ENCODE measurements at regions not wholly inside any gene's neighbourhood (a gene's known extent, or its start where the extent isn't known, plus 50 kb on each side); places are given as distances from the start of the nearest gene placed in this dataset.

- no peak for DNase-seq (ENCODE audit: low read depth in 3 of 3)
Measured at GRCh38 chr13:22497991-22498780, 682.6 kb upstream of the SGCG start.

DNA sequence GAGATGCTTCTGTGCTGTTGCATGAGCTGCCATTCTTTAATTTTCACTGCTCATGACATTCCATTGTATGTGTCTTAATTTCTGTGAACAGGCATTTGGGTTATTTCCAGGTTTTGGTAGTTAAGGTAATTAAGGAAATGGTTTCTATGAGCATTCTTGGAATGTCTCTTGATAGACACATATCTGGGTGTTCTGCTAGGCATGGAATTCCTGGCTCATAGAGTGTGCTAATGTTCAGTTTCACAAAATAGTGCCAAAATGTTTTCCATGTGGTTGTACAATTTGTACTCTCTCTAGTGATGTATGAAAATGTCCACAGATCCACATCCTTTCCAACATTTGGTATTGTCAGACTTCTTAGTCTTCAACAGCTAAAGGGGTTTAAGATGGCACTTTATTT is 680.9 kb upstream of the SGCG start:
- DNase-seq (ENCODE audit: low read depth in 3 of 3), result no peak

DNA sequence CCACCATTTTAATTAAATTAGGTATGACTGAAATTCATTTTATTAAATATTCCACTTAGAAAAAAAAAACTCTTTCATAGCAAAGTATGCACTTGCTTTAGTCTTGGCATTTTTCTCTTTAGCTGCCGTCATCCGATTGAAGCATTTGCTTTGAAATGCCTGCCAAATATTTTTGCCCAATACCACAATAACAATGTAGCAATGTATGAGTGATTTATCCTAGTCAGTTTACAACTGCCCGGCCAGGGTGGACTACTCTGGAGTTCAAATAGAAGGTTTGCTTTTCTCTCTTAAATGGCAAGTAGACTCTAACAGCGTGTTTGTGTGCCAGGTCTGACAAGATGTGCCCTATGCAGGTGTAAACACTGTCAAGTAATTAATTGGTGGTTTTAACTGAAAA is 675.3 kb upstream of the SGCG start:
- DNase-seq (ENCODE audit: low read depth in 3 of 3), result no peak

DNA sequence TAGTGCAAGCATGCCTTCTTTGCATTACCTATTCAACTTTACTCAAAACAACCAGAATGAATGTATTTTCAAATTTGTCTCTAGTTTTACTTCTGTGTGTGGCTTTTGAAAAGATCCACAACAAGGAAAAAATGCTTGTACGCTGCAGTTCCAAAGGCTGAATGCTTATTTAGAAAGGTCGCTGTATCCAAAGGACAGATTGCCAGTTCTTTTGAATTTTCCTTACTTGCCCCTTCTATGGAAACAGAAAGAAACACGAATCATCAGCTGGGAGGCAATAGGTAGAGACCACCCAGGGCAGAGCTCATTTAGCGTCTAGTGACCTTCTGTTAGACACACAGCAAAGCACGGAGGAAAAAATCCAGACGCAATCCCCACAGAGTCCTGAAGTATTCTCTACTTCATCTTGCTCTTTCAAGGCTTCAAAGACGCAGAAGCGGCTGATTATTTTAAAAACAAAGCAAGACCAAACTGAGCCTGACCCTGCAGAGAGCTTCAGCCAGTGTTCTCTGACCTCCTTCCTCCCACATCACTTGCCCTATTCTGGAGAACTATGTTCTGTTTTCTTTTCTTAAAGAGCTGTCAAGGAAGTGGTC is 674.6 kb upstream of the SGCG start:
- no peak for DNase-seq (ENCODE audit: low read depth in 3 of 3)

- no peak for DNase-seq (ENCODE audit: low read depth in 3 of 3)
Measured at GRCh38 chr13:22517544-22517943, 663.2 kb upstream of the SGCG start.

DNA sequence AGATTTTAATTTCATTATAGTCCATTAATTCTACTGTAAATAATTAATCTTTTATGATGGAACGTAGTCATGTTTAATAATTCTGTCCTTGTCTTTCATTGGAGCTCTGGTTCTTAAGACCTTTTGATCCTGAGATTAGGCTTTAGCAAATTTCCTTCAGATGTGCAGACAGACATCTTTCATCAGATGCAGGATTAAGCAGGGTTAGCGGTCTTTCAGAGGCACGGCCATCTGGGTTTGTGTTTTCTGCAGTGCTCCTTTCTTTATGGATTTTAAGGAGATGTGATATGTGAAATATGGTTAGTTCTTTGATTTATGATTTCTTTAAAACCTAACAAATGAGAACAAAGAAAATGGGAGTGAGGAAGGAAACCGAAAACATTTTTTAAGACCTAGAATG is 643.9 kb upstream of the SGCG start:
- DNase-seq (ENCODE audit: low read depth in 3 of 3), result no peak

- DNase-seq (ENCODE audit: low read depth in 3 of 3), result no peak
Measured at GRCh38 chr13:22538400-22538799, 642.4 kb upstream of the SGCG start.

DNA sequence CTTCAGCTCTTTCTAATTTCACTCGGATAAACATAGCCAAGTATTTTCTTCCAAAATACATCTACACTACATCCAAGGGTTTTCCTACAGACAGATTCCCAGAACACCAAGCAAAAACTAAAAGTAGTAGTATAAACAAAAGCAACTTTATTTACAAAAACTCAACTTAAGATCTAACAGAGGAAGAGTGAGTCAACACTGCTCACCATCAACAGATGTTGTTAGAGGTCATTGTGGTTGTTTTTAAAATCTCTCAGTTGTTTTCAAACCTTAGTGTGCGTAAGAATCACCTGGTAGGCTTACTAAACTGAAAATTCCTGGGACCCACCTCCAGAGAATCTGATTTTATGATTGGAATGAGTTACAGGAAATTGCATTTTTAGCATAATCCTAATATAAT is 631.7 kb upstream of the SGCG start:
- no peak for DNase-seq (ENCODE audit: low read depth in 3 of 3)

DNA sequence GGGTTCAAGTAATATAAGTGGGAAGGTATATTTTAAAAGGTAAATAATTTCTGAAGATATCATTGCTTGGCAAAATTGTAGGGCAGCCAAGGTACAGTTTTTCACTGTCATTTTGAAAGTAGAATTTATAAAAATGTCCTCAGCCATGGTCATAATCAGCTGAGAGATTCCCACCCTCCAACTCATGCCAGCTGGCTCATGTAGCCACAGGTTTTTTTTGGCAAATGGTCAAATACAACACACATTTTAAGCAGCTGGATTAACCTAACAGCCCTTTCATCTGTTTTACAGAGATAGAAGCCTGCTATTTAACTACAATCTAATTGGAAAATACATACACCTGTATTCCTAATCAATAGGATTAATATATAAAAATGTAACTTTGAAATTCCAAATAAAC is 619.2 kb upstream of the SGCG start:
- DNase-seq (ENCODE audit: low read depth in 3 of 3), result no peak

DNA sequence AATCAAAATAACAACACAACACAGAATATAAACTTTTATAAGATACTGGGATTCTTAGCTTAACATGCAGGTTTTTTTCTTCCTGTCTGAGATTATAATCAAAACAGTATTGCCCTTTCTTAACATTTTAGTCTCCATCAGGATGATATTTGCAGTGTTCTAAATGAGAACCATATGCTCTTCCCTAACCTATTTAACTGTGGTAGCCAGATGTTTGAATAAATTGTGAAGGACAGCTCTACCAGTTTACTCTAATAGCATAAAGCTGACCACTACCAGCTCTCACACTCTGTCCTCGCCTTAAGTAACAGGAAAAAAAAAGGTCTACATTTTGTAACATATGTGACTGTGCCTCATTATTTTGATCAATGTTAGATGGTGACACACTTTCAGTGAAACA is 618.7 kb upstream of the SGCG start:
- no peak for DNase-seq (ENCODE audit: low read depth in 3 of 3)

GRCh38 chr13:22563272-22563671 is 617.5 kb upstream of the SGCG start:
- no peak for DNase-seq (ENCODE audit: low read depth in 3 of 3)

- DNase-seq (ENCODE audit: low read depth in 3 of 3), result no peak
Measured at GRCh38 chr13:22569811-22570210, 611.0 kb upstream of the SGCG start.

- no peak for DNase-seq (ENCODE audit: low read depth in 3 of 3)
Measured at GRCh38 chr13:22589880-22590279, 590.9 kb upstream of the SGCG start.

DNA sequence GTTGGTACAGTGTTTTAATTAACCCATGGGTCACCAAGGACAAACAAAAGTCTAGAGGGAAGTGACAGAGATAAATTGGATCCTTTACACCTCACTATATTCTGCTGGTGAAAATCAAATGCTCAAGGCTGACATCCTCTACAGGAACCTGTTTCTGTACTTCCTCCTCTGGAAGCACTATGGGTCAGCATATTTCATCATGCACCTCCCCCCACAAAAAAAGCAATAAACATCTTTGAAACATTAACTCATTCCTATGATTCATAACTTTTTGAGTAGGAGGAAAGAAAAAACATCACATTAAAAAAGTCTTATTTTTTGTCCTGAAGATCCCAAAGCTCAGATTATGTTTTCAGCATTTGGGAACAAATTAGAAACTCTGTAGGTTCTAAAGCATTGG is 588.3 kb upstream of the SGCG start:
- DNase-seq (ENCODE audit: low read depth in 3 of 3), result no peak

DNA sequence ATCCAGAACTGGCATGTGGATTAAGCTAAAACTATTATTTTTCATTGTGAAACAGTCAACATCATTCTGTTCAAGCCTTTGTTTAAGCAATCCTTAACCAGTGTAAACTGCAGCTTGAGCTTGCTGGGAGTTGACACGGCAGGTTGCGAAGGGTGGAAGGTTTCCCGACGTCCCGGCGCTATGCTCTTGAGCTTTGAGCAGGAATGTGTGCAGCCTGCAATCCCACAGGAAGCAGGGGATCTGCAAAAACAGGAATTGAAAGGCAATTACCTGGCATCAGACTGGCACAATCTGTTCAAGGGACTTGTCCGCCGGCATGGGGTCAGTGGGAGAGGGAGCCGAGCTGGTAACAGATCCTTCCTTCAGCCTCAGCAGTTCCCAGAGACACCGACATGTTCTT is 586.7 kb upstream of the SGCG start:
- no peak for DNase-seq (ENCODE audit: low read depth in 3 of 3)

DNA sequence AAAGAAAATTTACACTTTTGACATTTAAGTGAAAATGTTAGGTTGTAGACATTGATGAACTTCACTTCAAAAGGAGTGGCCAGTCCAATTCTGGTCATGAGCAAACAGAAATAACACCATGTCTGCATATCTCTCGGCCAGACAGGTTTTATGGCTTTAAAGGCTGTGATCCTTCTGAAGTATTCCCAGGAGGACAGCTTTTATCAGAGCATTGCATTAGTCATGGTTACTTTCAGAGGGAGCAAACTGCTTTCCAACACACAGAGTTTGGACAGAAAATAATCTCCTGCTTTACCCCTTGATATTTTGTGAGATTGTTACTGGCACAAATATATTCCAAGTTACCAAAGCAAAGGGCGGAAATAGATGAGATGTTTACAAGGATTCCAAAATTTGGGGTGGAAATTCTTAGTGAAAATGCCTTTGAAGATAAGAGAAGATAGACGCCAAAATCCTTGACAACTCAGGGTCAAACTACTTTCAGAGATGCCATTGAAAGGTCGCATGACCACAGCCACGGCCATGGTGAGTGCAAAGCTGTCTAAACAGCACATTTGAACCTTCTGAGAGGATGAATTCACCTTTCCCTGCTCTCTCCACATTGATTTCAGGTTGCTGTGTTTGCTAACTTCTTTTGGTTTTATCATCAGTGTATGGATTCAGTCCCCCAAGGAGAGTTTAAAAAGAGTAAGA is 584.5 kb upstream of the SGCG start:
- DNase-seq (ENCODE audit: low read depth in 3 of 3), result no peak

DNA sequence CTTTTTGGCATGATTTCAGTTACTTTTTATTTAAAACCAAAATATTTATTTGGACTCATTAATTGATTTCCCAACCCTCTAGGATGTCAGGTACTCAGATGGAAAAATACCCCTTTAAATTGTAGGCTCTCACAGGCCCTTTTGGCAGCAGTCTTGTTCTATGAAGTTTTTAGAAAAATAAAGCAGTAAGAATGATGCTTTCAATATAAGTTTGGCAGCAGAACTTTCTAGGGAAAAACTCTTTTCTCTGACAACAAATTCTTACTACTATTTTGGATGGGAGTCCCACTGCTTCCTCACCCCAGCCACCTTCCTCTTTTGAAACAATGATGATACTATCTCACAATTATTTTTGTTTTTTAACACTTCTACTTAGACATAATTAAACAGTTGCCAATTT is 581.6 kb upstream of the SGCG start:
- DNase-seq (ENCODE audit: low read depth in 3 of 3), result no peak

DNA sequence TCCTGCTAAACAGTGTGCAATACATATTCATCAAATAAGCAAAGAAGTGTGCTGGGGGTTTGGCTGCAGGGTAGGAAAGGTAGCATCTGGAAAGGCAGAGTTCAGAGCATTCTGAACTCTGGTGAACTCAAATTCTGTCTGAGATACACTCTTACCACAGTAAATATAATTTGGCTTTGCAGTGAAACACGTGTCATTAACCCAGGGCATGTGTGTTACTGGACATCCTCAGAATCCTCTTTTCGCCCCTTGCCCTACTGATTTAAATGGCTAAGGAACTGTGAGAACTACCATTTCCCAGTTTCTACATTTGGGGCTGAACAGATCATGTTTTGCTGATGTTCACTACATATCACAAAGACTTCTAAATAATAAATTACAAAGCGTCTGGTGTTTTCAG is 562.8 kb upstream of the SGCG start:
- no peak for DNase-seq (ENCODE audit: low read depth in 3 of 3)

DNA sequence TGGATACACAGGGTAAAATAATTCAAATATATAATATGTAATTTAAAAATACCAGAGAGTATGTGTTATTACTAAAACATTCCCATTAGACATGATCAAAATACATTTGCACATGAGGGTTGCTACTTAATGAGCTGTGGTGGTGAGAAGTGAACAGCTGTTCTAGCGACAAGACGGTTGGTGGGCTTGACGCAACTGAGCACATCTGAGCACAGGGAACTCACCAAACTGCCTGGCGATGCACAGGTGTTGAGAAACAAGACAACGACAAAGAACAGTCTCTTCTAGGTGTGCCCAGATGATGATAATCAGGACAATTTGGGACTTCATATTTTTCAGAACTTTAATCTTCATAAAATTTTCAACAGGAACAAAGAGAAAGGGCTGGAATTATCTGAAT is 555.1 kb upstream of the SGCG start:
- no peak for DNase-seq (ENCODE audit: low read depth in 3 of 3)

GRCh38 chr13:22629374-22629773 is 551.4 kb upstream of the SGCG start:
- no peak for DNase-seq (ENCODE audit: low read depth in 3 of 3)

- no peak for DNase-seq (ENCODE audit: low read depth in 3 of 3)
Measured at GRCh38 chr13:22642088-22642487, 538.7 kb upstream of the SGCG start.

- DNase-seq (ENCODE audit: low read depth in 3 of 3), result no peak
Measured at GRCh38 chr13:22644941-22645340, 535.8 kb upstream of the SGCG start.

DNA sequence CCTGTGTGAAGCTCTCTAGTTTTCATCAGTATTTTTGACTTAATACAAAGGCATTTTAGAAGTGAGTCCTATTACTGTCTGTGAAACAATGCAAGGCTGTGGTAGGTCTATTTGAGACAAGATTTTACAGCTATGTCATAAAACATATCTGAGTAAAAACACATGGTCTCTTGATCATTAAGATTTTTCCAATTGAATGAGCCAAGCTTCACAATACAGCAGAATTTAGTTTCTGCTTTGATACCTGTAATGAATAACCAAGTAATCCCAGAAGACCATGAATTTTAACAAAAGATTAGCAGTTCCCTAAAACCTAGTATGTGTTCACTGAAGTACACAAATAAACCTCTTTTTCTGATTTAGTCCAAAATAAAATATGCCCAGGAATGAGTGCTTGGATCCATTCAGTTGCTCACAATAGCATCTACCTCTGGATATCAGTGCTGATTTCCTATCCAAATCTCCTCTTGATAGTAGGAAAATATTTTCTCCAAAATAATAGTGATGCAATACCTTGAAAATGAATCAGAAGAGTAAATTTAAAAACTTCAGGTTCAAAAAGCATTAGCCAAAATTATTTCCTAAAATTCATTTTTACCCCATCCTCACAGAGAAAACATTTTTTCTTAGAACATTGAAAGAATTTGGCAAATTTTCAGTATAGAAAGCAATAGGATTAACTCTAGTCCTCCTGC is 533.5 kb upstream of the SGCG start:
- no peak for DNase-seq (ENCODE audit: low read depth in 3 of 3)

Data from stimulated activated CD4-positive, alpha-beta T cell treated with anti-CD3 and anti-CD28 coated beads, TNF-alpha, amount 100 ng/mL, for 48 hours (primary cell).